Astrocyte of the cerebellum (primary cell): ENCODE measurements at regions not wholly inside any gene's neighbourhood (a gene's known extent, or its start where the extent isn't known, plus 50 kb on each side); places are given as distances from the start of the nearest gene placed in this dataset.

Experiments used
- DNase-seq: peaks from one replicate; pipeline ENCODE4 v3.0.0-alpha.2; 2011; ENCODE audit warnings: low read depth
- H3K4me3 ChIP-seq: 2 replicates; pipeline ENCODE4 v1.5.1; 2011; ENCODE audit warnings: mild to moderate bottlenecking, low read depth, low read length, moderate library complexity
- in situ Hi-C: cut with HindIII; loops from 2 replicates; pipeline ENCODE4 v1.10.0; 2017; ENCODE audit warnings: low sequenced_read_pairs
- TF ChIP-seq, protein P1 (sequence below): IDR thresholded peaks from 2 replicates; pipeline ENCODE4 v1.5.1; 2012; ENCODE audit warnings: low read length, low read depth, moderate library complexity, mild to moderate bottlenecking; ENCODE audit errors: missing control alignments

DNA sequence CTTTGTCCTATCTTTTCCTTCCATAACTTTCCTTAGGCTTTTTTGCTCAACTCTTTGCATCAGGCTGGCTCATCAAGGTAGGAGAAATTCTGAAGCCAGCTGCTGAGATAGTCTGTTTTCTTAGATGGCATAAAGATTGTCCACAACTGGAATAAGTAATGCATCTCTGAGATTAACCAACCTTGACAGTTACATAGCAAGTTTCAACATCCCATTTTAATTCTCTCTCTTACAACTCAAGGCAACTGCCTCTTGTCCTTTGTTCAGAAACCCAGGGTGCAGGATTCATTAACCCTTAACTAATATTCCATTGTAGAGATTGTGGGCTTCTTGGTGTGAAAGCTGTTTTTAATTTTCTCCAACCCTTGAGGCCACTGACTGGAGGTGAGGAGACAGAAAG, 239.2 kb downstream of the LACC1 start:
- TF ChIP-seq, protein P1, sequence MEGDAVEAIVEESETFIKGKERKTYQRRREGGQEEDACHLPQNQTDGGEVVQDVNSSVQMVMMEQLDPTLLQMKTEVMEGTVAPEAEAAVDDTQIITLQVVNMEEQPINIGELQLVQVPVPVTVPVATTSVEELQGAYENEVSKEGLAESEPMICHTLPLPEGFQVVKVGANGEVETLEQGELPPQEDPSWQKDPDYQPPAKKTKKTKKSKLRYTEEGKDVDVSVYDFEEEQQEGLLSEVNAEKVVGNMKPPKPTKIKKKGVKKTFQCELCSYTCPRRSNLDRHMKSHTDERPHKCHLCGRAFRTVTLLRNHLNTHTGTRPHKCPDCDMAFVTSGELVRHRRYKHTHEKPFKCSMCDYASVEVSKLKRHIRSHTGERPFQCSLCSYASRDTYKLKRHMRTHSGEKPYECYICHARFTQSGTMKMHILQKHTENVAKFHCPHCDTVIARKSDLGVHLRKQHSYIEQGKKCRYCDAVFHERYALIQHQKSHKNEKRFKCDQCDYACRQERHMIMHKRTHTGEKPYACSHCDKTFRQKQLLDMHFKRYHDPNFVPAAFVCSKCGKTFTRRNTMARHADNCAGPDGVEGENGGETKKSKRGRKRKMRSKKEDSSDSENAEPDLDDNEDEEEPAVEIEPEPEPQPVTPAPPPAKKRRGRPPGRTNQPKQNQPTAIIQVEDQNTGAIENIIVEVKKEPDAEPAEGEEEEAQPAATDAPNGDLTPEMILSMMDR = no peak
- in situ Hi-C loops = no loop called here
- DNase-seq = no peak
- no peak overlapping the region for H3K4me3 ChIP-seq

DNA sequence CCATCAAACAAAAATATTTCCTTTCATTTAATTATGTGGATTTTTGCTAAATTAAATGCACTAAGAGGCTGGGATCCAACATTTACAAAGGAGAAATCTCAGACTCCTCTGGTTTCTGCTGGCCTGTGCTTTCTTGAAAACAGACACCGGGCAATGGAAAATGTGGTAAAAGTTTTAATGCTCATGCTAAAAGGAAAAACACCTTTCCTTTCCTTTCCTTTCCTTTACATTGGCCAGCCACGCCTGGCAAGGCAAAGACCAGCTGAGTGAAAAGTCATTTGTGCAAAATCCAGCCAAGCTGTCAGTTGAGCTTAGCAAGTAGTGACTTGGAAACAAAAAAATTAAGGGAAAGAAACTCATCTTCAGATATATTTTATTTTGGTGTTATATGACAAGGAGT, 240.3 kb downstream of the LACC1 start:
- no peak overlapping the region for H3K4me3 ChIP-seq
- in situ Hi-C loops = no loop called here
- TF ChIP-seq, protein P1 = no peak
- DNase-seq = no peak

DNA sequence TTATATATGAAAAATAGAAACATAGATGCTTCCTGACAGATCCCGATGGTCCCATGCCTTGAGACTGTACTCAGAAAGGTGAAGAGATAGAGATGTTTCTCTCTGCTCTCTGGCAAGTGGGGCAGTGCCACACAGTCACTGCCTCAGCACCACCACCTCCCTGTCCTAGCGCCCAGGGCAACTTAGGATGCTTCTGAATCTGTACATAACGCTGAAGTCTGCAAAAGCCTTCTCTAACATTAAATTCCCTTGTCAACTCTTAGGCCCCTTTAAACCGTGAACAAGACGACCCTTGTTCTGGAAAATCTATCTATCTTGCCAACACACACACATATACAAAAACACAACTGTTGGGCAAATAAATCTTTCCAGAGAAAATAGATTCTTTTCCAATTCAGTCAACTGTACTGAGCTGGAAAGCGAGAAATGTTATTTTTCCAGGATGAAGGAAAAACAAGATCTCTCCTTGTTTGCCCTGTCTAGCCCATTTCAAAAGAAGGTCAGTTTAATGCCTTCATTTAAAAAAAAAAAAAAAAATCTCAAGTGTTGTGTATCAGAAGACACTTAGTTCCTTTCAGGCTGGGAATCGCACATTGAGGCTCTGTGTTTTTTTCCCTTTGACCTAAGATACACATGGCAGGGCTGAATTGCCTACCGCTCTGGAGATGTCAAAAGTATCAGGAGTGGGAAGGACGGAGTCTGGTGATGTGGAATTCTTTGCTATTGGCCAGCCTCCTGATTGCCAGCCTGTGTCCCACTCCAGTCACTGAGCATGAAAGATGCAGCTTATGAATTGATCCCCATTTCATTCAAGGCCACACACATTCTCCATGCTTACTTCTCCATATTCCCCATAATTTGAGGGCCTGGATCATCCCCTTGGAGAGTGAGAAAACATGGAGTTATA, 241.4 kb downstream of the LACC1 start:
- no peak overlapping the region for H3K4me3 ChIP-seq
- in situ Hi-C loops = no loop called here
- DNase-seq = no peak
- TF ChIP-seq, protein P1 = no peak

DNA sequence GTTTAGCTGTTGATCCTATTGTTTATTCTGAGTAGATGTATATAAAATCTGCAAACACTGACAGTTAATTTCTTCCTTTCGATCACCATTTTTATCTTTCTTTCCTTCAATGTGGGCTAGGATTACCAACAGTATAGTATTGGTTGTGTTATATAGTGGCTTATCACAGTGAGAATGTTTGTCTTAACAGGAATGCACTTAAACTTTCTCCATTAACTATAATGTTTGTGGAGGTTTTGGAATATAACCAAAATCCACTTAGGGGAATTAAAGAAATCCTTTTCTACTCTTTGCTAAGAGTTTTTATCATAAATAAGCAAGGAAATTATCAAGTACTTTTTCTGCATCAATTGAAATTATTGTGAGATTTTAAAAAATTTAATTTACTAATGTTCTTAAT, 244.6 kb downstream of the LACC1 start:
- TF ChIP-seq, protein P1 = no peak
- H3K4me3 ChIP-seq = no peak overlapping the region
- in situ Hi-C loops = no loop called here
- DNase-seq = no peak

DNA sequence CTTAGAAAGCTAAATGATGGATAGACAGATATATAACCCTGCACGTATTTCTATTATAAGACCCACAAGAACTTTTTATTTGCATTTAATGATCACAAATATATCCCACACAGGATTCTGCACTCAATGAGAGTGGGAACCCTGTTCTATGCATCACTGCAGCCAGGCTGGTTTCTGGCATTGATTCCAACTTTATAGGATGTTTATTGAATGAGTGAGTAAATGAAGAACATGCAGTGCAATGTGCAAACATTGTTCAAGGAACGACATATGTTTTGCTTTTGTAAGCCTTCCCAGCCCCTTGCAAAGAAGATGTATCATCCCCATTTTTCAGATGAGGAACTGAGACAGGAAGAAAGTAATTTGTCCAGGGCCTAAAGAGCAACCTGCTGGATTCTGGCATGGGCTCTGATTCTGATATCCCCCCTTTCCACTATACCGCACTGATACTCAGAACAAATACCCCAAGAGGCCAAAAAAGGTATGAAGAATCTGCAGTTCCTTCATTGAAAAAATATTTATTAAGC, 246.3 kb downstream of the LACC1 start:
- in situ Hi-C loops = no loop called here
- no peak for DNase-seq
- TF ChIP-seq, protein P1 = no peak
- H3K4me3 ChIP-seq = no peak overlapping the region

DNA sequence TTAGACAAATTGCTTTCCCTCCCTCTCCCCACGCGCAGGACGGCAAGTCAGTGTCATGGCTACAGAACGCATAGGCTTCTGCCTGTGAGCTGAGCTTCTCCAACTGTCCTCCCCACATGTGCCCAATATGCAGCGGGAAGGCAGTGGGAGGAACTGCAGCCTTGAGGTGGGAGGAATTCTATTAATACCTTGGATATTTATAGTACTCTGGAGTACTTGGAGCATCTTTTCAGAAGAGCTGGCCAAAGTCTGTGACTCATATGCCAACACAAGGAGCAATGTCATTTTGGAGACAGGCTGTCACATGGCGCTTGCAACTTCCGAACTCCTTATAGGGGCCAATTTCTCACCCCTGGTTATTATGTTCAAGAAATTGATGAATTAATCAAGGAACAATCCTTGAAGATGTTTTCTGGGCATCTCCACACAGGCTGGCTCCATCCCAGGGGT, 245.0 kb upstream of the SERP2 start:
- in situ Hi-C loops = no loop called here
- TF ChIP-seq, protein P1 = no peak
- H3K4me3 ChIP-seq = no peak overlapping the region
- no peak for DNase-seq
